ENCODE measurements at regions not wholly inside any gene's neighbourhood (a gene's known extent, or its start where the extent isn't known, plus 50 kb on each side); places are given as distances from the start of the nearest gene placed in this dataset.

DNA sequence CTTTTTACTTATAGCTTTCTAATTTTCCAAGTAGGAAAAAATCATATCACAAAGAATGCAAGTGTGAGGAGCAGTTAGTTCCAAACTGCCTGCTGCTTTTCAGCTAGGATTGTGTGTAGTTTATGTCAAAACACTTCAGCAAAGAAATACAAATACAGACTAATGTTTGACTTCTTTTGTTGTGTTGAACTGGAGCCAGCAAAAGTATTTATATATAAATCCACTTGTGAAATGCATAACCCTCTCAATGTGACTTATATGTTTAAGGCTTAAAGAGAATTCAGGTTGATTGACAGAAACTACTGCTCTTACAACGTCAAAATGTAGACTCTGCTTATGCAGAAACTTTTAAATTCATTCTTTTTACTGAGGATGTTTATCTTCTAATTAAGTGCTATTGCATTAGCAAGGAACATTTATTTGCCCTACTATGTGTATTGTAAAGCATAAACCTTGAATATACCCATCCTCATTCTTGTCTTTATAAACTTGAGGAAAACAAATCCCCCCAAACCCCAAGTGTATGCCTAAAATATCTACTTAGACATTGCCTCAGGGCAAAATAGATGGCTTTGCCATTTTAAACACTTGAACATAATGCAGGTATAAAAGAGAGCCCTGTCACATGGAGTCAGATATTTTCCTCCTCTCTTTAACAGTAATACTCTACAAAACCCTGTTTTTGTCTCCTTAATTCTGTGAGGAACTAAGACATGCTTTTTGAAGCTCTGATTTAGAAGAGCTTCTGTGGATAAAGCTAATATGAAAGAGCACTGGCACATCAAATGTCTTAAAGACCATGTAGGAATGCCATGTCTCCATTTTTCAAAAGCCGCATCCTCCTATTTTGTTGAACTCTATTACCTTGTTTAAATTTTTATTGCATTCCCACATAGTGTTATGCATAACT, 302.8 kb upstream of the TBC1D5 start:
- DNase-seq (no peak), ATAC-seq (no peak)
- Mint-ChIP-seq H3K27me3 (peaks cover 27% of the 10 kb centered on the region), H3K4me3 (no peak overlapping the region), H3K4me1 (no peaks in the 10 kb centered on the region), H3K27ac (no peak overlapping the region), H3K36me3 (ENCODE audit: low read depth) (no peaks in the 10 kb centered on the region)
- no peaks in the 10 kb centered on the region for H3K9me3 ChIP-seq (ENCODE audit: control insufficient read depth, low read length, poor library complexity, severe bottlenecking)

DNA sequence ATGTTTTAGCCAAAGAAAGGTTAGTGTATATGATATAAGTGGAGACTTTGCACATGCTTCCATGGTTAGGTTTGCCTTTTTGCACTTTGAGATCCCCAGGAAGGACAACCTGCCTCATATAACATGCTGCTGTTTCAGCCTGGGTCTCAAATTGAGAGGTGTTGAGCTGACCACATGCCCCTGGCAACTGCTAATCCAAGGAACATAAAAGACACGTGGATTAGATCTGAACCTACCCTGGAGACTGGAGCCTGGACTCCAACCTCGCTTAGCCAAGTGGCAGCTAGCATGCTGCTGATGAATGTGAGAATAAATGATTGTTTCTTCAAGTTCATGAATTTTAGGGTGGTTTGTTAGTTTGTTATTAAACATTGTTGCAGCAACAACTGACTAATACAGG, 301.8 kb upstream of the TBC1D5 start:
- Mint-ChIP-seq H3K4me1 (no peaks in the 10 kb centered on the region), H3K36me3 (ENCODE audit: low read depth) (no peaks in the 10 kb centered on the region), H3K4me3 (no peak overlapping the region), H3K27me3 (peaks cover 25% of the 10 kb centered on the region), H3K27ac (no peak overlapping the region)
- no peak for ATAC-seq
- no peaks in the 10 kb centered on the region for H3K9me3 ChIP-seq (ENCODE audit: control insufficient read depth, low read length, poor library complexity, severe bottlenecking)
- no peak for DNase-seq

DNA sequence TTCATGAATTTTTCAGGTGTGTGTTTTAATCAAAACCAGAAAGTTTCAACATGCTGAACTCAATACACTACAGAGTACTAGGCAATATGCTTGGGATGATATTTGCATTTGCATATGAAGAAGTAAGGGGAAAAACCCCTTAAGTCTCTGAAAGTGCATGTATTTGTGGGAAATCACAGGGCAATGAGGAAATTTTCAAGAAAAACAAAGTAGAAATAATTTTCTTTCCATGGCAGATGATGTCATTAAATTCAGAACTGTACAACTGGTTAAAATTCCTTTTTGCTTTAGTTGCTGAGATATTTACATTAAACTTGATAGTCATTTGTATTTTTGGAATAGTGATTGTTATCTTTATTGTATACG, 294.0 kb upstream of the TBC1D5 start:
- Mint-ChIP-seq H3K36me3 (ENCODE audit: low read depth) (peaks cover 2% of the 10 kb centered on the region), H3K4me1 (no peaks in the 10 kb centered on the region), H3K4me3 (no peak overlapping the region), H3K27ac (no peak overlapping the region), H3K27me3 (peaks cover 18% of the 10 kb centered on the region)
- no peak for ATAC-seq
- H3K9me3 ChIP-seq (ENCODE audit: control insufficient read depth, low read length, poor library complexity, severe bottlenecking): no peaks in the 10 kb centered on the region
- no peak for DNase-seq

DNA sequence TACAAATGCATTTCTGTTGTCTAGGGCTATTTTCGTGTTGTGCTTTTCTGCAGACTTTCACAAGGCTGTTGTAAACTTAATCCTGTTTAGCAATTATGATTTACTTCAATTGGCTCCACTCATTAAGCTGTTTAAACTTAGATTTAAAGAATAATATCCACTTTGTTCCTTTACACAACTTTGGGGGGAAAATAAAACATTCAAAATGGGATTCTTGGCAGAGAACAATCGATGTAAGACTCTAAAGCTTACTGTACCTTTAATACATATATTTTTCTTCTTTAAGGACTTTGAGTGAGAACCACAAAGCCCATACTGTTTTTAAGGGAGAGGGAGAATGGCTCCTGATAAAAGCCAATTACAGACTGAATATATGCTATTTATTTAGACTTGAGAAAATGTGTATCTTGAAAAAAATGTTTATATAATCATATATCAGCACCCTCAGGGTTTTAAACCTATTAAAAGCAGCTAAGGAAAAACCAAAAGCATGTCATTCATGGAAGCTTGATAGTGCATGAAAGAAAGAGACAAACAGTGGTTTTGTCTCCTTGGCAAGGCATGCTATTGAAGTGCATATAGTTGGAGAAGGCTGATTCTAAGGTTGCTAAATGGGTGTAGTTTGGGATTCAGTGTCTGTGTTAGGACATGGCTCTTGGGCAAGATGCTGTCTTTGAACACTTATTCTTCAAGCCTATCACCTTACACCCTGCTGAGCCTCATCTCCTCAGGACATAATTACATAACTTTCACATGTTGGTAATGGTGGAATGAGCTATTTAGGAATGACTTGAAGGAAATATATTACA, 293.4 kb upstream of the TBC1D5 start:
- H3K4me3 Mint-ChIP-seq: no peak overlapping the region
- H3K4me1 Mint-ChIP-seq: no peaks in the 10 kb centered on the region
- H3K36me3 Mint-ChIP-seq (ENCODE audit: low read depth): peaks cover 2% of the 10 kb centered on the region
- no peak overlapping the region for H3K27ac Mint-ChIP-seq
- H3K27me3 Mint-ChIP-seq: peaks cover 16% of the 10 kb centered on the region
- no peaks in the 10 kb centered on the region for H3K9me3 ChIP-seq (ENCODE audit: control insufficient read depth, low read length, poor library complexity, severe bottlenecking)
- DNase-seq: no peak
- ATAC-seq: no peak

DNA sequence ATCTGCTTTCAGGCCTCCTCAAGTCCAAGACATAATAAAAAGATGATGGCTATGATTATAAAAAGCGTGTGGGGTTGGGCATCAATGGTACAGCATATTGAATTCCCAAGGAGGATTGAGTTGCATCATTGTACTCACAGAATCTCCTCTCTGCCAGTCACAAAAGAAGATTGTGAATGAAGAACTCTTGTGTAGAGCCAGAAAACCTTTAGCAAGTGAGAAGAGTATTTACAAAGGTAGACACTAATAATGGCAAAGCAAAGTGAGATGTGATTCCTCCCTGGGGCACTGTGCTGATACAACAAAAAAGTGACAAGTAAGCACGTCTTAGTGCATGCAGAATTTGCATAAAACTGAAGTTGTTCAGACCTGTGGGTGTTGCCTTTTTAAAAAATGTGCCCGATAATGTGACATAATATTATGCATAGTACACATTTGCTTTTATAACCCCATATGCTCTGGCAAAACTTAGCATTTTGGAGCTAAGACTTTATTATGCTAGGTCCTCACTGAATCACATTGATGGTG, 291.2 kb upstream of the TBC1D5 start:
- H3K4me1 Mint-ChIP-seq: no peaks in the 10 kb centered on the region
- ATAC-seq (no peak), DNase-seq (no peak)
- no peaks in the 10 kb centered on the region for H3K9me3 ChIP-seq (ENCODE audit: control insufficient read depth, low read length, poor library complexity, severe bottlenecking)
- H3K36me3 Mint-ChIP-seq (ENCODE audit: low read depth): peaks cover 2% of the 10 kb centered on the region
- H3K27me3 Mint-ChIP-seq: peaks cover 31% of the 10 kb centered on the region
- H3K27ac Mint-ChIP-seq: no peak overlapping the region
- no peak overlapping the region for H3K4me3 Mint-ChIP-seq

DNA sequence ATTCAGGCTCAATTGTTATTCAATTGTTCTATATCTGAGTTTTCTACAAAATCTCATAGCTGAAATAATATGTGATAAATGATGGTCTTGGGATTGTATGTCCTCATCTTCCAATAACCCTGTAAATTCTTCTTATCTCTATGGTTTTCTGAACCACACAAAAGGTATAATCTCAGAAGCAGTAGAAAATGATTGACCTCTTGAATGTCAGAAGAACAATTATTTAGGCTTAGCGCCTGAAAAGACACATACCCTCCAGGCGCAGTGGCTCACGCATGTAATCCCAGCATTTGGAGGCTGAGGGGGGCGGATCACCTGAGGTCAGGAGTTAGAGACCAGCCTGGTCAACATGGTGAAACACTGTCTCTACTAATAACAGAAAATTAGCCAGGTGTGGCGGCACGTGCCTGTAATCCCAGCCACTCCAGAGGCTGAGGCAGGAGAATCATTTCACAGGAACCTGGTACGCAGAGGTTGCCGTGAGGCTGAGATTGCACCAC, 288.0 kb upstream of the TBC1D5 start:
- no peaks in the 10 kb centered on the region for H3K9me3 ChIP-seq (ENCODE audit: control insufficient read depth, low read length, poor library complexity, severe bottlenecking)
- no peak for ATAC-seq
- Mint-ChIP-seq H3K27ac (no peak overlapping the region), H3K36me3 (ENCODE audit: low read depth) (peaks cover 2% of the 10 kb centered on the region), H3K27me3 (peaks cover 44% of the 10 kb centered on the region), H3K4me3 (no peak overlapping the region), H3K4me1 (no peaks in the 10 kb centered on the region)
- DNase-seq: no peak

DNA sequence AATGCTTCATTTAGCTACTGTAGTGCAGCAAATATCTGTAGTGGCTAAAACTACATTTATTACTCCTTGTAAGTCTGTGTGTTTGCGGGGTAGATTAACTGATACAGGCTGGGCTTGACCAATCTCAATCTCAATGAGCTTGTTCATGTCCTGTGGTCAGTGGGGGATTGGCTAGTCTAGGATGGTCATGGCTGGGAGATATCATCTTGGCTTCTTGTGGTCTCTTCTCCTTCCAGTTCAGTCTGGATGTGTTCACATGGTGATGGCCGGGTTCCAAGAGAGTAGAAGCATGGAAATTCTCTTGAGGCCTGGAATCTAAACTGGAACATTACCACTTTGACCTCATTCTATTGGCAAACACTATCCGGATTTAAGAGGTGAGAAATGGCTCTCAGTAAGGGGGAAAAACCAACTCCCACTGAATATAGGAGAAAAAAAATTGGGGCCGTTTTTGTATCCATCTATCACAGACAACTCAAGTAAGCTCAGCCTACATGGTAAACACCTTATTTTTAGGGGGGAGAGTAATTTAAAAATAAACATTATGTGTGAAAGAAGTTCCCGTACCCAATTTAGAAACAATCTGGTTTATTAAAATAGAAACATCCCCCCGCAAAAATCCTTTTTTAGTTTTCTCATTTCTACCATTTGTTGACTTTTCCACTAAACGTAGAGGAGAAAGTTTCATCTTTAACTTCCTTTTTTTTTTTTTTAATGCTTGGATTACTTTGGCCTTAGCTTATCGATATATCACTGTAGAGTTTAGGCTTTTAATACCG, 284.9 kb upstream of the TBC1D5 start:
- no peak for DNase-seq
- Mint-ChIP-seq H3K4me1 (no peaks in the 10 kb centered on the region), H3K27ac (no peak overlapping the region), H3K4me3 (no peak overlapping the region), H3K27me3 (peaks cover 63% of the 10 kb centered on the region), H3K36me3 (ENCODE audit: low read depth) (peaks cover 4% of the 10 kb centered on the region)
- no peaks in the 10 kb centered on the region for H3K9me3 ChIP-seq (ENCODE audit: control insufficient read depth, low read length, poor library complexity, severe bottlenecking)
- no peak for ATAC-seq

DNA sequence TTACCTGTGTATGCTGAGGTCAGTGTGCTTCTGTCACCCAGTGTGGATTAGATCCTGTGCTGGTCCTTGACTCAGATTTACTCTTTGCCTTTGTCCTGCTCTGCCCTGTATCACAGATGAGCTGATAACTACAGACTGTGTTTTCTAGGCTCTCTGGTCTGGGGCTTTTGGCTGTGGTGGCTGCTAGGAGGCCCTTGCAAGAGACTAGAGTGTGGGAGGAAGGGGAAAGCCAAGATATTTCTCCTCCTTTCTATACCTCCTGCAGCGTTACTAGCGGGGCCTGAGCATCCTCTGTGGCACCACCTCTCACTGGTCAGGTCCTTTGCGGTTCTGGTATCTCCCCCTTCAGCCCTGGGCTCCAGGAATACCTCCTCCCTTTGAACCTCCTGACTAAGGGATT, 282.3 kb upstream of the TBC1D5 start:
- H3K9me3 ChIP-seq (ENCODE audit: control insufficient read depth, low read length, poor library complexity, severe bottlenecking): no peaks in the 10 kb centered on the region
- Mint-ChIP-seq H3K27me3 (peaks cover 53% of the 10 kb centered on the region), H3K36me3 (ENCODE audit: low read depth) (peaks cover 4% of the 10 kb centered on the region), H3K4me1 (no peaks in the 10 kb centered on the region), H3K27ac (no peak overlapping the region), H3K4me3 (no peak overlapping the region)
- DNase-seq: no peak
- ATAC-seq: no peak

DNA sequence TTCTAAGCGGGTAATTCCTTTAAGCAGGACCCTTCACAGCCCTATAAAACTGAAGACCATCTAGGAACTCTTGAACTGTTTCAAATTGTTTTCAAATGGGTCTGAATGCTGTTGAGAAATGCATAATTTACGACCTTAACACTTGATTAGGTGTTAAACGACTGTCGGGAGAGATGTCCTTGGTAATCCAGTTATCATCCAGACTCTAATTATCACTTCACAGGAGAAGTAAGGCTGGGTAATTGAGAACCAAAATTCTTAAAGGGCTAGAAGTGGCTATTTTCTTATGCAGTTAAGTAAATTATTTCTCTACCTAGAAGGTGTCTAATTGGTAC, 276.7 kb upstream of the TBC1D5 start:
- DNase-seq: no peak
- H3K9me3 ChIP-seq (ENCODE audit: control insufficient read depth, low read length, poor library complexity, severe bottlenecking): no peaks in the 10 kb centered on the region
- ATAC-seq: no peak
- Mint-ChIP-seq H3K36me3 (ENCODE audit: low read depth) (no peaks in the 10 kb centered on the region), H3K27me3 (peaks cover 40% of the 10 kb centered on the region), H3K4me1 (no peaks in the 10 kb centered on the region), H3K27ac (no peak overlapping the region), H3K4me3 (no peak overlapping the region)

DNA sequence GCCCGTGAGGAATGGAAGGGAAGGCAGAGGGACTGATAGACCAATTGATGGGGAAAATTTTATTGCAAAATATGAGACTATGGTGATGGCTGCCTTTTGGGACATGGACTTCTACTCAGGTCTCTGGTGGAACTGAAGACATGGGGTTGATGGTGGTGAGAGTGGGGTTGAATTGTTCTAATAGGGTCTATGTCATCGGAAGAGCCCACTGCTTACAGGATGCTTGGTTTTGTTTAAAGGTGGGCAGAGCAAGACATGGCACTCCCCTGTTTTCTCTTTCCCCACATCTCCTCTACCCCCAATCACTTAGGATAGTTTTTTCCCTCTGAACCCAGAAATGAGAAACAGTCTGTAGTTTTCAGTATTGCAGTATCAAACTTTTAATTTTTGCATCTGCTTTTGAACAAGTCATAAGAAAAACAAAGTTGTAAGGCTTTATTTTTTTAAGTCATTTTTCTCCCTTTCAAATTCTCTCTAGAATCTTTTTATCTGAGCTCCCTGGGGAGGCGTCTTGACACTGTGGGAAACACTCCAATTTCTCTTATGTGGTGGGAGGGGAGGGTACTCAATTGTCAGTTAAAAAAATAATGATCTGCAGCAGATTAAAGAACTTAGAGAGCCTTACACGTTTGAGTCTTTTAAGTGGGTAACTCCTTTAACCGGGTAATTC, 276.2 kb upstream of the TBC1D5 start:
- peaks cover 40% of the 10 kb centered on the region for H3K27me3 Mint-ChIP-seq
- ATAC-seq (no peak), DNase-seq (no peak)
- H3K27ac Mint-ChIP-seq: no peak overlapping the region
- no peaks in the 10 kb centered on the region for H3K4me1 Mint-ChIP-seq
- H3K36me3 Mint-ChIP-seq (ENCODE audit: low read depth): no peaks in the 10 kb centered on the region
- no peaks in the 10 kb centered on the region for H3K9me3 ChIP-seq (ENCODE audit: control insufficient read depth, low read length, poor library complexity, severe bottlenecking)
- no peak overlapping the region for H3K4me3 Mint-ChIP-seq

DNA sequence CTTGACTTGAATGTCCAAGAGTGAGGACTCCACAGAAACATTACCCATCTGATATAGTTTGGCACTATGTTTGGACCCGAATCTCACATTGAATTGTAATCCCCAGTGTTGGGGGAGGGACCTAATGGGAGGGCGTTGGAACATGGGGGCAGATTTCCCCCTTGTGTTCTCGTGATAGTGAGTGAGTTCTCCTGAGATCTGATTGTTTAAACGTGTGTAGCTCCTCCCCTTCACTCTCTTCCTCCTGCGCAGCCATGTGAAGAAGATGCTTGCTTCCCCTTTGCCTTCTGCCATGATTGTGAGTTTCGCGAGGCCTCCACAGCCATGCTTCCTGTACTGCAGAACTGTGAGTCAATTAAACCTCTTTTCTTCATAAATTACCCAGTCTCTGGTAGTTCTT, 273.9 kb upstream of the TBC1D5 start:
- no peak overlapping the region for H3K4me3 Mint-ChIP-seq
- no peak for DNase-seq
- peaks cover 39% of the 10 kb centered on the region for H3K27me3 Mint-ChIP-seq
- H3K9me3 ChIP-seq (ENCODE audit: control insufficient read depth, low read length, poor library complexity, severe bottlenecking): no peaks in the 10 kb centered on the region
- ATAC-seq: no peak
- no peak overlapping the region for H3K27ac Mint-ChIP-seq
- H3K36me3 Mint-ChIP-seq (ENCODE audit: low read depth): no peaks in the 10 kb centered on the region
- peaks cover 2% of the 10 kb centered on the region for H3K4me1 Mint-ChIP-seq

DNA sequence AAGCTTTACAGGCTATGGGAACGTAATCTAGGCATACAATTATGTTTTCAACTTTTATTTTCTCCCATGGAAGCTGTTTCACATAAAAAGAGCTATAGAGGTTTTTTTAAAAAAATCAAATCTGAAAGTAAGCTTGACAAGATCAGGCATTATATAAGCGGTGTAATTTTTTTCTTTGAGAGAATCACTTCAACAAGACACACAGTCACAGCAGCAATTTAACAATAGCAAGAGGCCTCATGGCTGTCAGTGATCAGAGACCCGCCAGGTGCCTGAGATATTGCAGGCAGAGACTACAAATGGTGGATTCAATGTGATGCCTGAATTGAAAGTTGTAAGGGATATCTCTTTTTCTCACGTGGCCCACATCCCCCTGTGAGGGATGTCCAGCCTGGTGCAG, 270.5 kb upstream of the TBC1D5 start:
- Mint-ChIP-seq H3K4me3 (no peak overlapping the region), H3K36me3 (ENCODE audit: low read depth) (no peaks in the 10 kb centered on the region), H3K27me3 (peaks cover 19% of the 10 kb centered on the region), H3K4me1 (peaks cover 2% of the 10 kb centered on the region), H3K27ac (no peak overlapping the region)
- no peak for DNase-seq
- ATAC-seq: no peak
- no peaks in the 10 kb centered on the region for H3K9me3 ChIP-seq (ENCODE audit: control insufficient read depth, low read length, poor library complexity, severe bottlenecking)
